Astrocyte of the cerebellum (primary cell): ENCODE measurements at regions not wholly inside any gene's neighbourhood (a gene's known extent, or its start where the extent isn't known, plus 50 kb on each side); places are given as distances from the start of the nearest gene placed in this dataset.

Experiments
- DNase-seq: peaks from one replicate; pipeline ENCODE4 v3.0.0-alpha.2; 2011; ENCODE audit warnings: low read depth
- H3K4me3 ChIP-seq: 2 replicates; pipeline ENCODE4 v1.5.1; 2011; ENCODE audit warnings: mild to moderate bottlenecking, low read depth, low read length, moderate library complexity
- in situ Hi-C: cut with HindIII; loops from 2 replicates; pipeline ENCODE4 v1.10.0; 2017; ENCODE audit warnings: low sequenced_read_pairs
- TF ChIP-seq, protein P1 (sequence below): IDR thresholded peaks from 2 replicates; pipeline ENCODE4 v1.5.1; 2012; ENCODE audit warnings: low read length, low read depth, moderate library complexity, mild to moderate bottlenecking; ENCODE audit errors: missing control alignments

GRCh38 chr2:147025646-147026585 lies 818.9 kb upstream of the ACVR2A start:
- H3K4me3 ChIP-seq, result no peak overlapping the region
- TF ChIP-seq, protein P1, sequence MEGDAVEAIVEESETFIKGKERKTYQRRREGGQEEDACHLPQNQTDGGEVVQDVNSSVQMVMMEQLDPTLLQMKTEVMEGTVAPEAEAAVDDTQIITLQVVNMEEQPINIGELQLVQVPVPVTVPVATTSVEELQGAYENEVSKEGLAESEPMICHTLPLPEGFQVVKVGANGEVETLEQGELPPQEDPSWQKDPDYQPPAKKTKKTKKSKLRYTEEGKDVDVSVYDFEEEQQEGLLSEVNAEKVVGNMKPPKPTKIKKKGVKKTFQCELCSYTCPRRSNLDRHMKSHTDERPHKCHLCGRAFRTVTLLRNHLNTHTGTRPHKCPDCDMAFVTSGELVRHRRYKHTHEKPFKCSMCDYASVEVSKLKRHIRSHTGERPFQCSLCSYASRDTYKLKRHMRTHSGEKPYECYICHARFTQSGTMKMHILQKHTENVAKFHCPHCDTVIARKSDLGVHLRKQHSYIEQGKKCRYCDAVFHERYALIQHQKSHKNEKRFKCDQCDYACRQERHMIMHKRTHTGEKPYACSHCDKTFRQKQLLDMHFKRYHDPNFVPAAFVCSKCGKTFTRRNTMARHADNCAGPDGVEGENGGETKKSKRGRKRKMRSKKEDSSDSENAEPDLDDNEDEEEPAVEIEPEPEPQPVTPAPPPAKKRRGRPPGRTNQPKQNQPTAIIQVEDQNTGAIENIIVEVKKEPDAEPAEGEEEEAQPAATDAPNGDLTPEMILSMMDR, result no peak
- peak; percentile 6 for DNase-seq
- in situ Hi-C loops, result no loop called here

GRCh38 chr2:147019311-147019710 lies 825.5 kb upstream of the ACVR2A start:
- H3K4me3 ChIP-seq, result no peak overlapping the region
- TF ChIP-seq, protein P1, result no peak
- in situ Hi-C loops, result no loop called here
- DNase-seq, result no peak

GRCh38 chr2:147017951-147018645 lies 826.7 kb upstream of the ACVR2A start:
- TF ChIP-seq, protein P1, result no peak
- H3K4me3 ChIP-seq, result no peak overlapping the region
- no peak for DNase-seq
- in situ Hi-C loops, result no loop called here

GRCh38 chr2:147016181-147016580 lies 828.6 kb upstream of the ACVR2A start:
- no peak overlapping the region for H3K4me3 ChIP-seq
- in situ Hi-C loops, result no loop called here
- DNase-seq, result no peak
- TF ChIP-seq, protein P1, result no peak

GRCh38 chr2:147015591-147015990 lies 829.2 kb upstream of the ACVR2A start:
- in situ Hi-C loops, result no loop called here
- no peak overlapping the region for H3K4me3 ChIP-seq
- TF ChIP-seq, protein P1, result no peak
- no peak for DNase-seq

- no peak overlapping the region for H3K4me3 ChIP-seq
- in situ Hi-C loops, result no loop called here
- DNase-seq, result no peak
- TF ChIP-seq, protein P1, result no peak
Measured at GRCh38 chr2:147013696-147014392, 831.0 kb upstream of the ACVR2A start.
